ENCODE measurements at regions not wholly inside any gene's neighbourhood (a gene's known extent, or its start where the extent isn't known, plus 50 kb on each side); places are given as distances from the start of the nearest gene placed in this dataset.
"Not testable (repeated sequence)": the region's sequence is repeated elsewhere in the genome, so short reads cannot be mapped to it uniquely, and the experiment has no call there.

GRCh38 chr6:163876391-163876790 is 461.9 kb downstream of the QKI start:
- no peak for DNase-seq (ENCODE audit: low read depth in 3 of 3, low spot score in 2 of 3)

DNA sequence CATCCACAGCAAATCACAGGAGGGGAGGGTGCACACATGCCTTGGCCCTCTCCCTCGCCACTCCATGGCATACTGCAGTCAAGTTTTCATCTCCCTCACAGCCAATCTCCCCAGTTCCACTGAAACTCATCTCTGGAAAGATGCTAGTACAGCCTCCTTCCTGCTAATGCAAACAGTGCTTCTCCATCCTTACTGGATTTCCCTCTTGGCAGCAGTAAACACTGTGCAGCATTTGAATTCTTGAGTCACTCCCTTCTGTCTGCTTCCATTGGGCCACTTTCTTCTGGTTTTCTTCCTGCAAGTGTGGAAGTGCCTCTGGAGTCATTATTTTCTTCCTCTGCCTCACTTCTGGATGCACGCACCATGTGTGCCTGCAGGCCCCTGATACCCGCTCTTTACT is 460.3 kb downstream of the QKI start:
- DNase-seq (ENCODE audit: low read depth in 3 of 3, low spot score in 2 of 3): no peak

GRCh38 chr6:163872335-163872734 is 457.8 kb downstream of the QKI start:
- no peak for DNase-seq (ENCODE audit: low read depth in 3 of 3, low spot score in 2 of 3)

GRCh38 chr6:163871616-163872015 is 457.1 kb downstream of the QKI start:
- no peak for DNase-seq (ENCODE audit: low read depth in 3 of 3, low spot score in 2 of 3)

DNA sequence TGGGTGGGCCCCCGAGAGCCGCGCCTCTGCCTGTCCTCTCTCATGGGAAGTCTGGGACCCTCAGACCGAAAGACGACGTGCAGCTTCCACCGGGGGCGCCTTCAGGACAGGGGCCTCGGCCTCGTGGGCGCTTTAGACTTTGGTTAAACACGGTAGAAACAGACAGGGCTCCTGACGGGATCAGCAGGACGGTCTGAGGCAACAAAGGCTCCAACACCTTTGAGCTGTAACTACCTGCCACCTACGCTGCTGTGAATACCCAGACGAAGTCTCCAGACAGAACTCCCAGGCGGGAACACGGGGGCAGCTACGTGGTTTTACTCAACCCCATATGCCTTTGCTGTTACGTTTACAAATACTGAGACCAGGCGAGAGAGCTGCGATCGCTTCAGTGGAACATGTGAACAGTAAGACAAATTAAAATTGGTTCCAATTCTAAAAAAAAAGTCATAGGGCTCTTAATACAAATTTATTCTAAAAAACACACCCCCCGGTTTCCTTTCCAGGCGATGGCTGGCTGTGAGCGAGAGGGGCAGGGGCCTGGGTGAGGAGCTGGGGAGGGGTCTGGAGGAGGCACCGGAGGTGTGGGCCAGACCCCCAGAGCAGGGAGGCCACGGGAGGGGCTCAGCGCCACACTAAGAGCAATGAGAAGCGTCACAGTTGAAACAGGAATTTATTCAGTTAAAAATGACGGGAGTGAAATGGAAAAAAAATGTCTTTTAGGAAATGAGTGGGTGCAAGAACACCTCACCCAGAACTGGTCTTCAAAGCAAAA is 453.2 kb downstream of the QKI start:
- no peak for DNase-seq (ENCODE audit: low read depth in 3 of 3, low spot score in 2 of 3)

- no peak for DNase-seq (ENCODE audit: low read depth in 3 of 3, low spot score in 2 of 3)
These were observed 451.7 kb downstream of the QKI start for GRCh38 chr6:163866192-163866591.

GRCh38 chr6:163863565-163863964 is 449.0 kb downstream of the QKI start:
- no peak for DNase-seq (ENCODE audit: low read depth in 3 of 3, low spot score in 2 of 3)

DNA sequence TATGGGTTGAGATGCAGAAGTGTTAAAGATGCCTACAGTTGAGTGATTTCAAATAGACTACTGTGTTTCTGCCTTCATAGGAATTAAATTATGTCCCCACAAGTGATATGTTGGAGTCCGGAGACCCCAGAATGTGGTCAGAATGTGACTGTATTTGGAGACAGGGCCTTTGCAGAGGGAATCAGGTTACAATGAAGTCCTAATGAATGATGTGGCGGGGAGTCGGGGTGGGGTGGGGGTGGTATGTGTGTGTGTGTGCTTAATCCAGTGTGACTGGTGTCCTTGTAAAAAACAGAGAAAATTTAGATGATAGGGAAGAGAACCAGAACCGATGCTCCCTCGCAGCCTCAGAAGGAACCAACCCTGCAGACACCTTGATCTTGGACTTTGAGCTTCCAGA is 448.2 kb downstream of the QKI start:
- no peak for DNase-seq (ENCODE audit: low read depth in 3 of 3, low spot score in 2 of 3)

DNA sequence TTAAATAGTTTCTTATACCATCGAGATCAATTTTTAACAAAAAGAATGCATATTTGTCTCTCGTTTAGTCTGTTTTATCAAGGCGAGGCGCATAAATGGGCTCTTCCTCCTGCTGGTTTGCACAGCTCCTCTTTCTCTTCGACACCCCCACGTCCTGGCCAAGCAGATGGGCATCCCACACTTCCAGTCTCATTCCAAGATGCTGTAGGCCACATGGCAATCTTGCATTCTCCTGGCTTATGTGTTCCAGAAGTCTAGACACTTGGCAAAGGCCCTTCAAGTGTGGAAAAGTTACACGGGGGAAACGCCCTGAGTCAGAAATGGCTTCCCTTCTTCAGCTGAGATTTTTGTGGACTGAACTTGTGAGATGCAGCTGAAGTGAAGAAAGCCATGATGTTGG is 447.1 kb downstream of the QKI start:
- no peak for DNase-seq (ENCODE audit: low read depth in 3 of 3, low spot score in 2 of 3)

GRCh38 chr6:163860287-163861081 is 446.0 kb downstream of the QKI start:
- DNase-seq (ENCODE audit: low read depth in 3 of 3, low spot score in 2 of 3): no peak

GRCh38 chr6:163858870-163859269 is 444.4 kb downstream of the QKI start:
- DNase-seq (ENCODE audit: low read depth in 3 of 3, low spot score in 2 of 3): not testable (repeated sequence)

DNA sequence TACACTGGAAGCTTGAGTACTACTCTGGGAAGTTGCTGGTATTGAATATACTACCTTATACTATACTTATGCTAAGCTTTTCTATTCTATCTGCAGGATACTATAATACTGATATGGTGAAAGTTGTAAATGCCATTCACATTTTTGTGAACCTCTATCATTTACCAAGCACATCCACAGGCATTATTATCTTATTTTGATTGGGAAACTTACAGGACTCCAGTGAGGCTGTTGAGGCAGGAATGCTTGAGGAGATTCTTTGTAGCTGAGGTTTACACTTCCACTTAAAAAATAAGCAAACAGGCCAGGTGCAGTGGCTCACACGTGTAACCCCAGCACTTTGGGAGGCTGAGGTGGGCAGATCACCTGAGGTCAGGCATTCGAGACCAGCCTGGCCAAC is 442.9 kb downstream of the QKI start:
- DNase-seq (ENCODE audit: low read depth in 3 of 3, low spot score in 2 of 3): no peak

DNA sequence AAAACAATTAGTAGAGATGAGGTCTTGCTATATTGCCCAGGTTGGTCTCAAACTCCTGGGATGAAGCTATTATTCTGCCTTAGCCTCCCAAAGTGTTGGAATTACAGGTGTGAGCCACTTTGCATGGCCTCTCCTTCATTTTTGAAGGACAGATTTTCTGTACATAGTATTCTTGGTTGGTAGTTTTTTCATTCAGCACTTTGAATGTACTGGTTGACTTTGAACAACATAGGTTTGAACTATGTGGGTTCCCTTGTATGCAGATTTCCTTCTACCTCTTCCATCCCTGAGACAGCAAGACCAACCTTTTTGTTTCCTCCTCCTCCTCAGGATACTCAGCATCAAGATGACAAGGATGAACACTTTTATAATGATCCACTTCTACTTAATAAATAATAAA is 436.4 kb downstream of the QKI start:
- no peak for DNase-seq (ENCODE audit: low read depth in 3 of 3, low spot score in 2 of 3)

DNA sequence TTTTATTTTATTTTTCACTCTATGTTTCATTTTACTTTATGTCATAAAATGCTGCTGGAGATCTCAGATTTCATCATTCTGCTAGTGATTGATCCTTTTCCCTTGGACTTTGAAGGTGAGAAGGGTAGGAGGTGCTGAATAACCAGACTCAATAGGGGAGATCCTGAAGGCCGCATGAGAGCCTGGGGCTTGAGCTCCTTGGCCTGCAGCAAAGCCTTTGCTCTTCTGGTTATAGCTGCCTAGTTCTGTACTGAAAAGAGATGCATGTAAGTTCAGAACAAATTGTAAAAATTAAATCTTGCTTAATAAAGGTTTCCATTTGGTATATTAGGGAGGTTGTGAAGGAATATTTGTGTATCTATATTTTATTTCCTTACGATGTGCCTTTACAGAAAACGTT is 430.2 kb downstream of the QKI start:
- no peak for DNase-seq (ENCODE audit: low read depth in 3 of 3, low spot score in 2 of 3)

DNA sequence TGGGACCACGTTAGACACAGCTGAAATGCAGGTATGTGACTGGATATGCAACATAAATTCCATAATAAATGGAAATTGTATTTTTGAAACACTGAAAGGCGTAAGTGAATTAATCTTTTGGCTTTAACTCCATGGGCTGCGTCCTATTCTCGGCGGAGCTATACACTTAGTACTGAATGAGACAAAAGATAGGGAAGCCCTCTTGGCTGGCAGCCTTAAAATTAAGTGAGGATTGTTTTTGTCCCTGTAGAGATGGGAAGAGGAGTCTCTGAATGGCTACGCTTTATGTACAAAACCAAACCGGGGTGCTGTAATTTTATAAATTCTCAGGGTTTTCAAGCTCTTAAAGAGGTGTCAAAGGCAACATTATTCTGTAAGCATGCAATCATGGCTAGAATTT is 429.8 kb downstream of the QKI start:
- no peak for DNase-seq (ENCODE audit: low read depth in 3 of 3, low spot score in 2 of 3)

GRCh38 chr6:163843218-163843617 is 428.7 kb downstream of the QKI start:
- no peak for DNase-seq (ENCODE audit: low read depth in 3 of 3, low spot score in 2 of 3)

DNA sequence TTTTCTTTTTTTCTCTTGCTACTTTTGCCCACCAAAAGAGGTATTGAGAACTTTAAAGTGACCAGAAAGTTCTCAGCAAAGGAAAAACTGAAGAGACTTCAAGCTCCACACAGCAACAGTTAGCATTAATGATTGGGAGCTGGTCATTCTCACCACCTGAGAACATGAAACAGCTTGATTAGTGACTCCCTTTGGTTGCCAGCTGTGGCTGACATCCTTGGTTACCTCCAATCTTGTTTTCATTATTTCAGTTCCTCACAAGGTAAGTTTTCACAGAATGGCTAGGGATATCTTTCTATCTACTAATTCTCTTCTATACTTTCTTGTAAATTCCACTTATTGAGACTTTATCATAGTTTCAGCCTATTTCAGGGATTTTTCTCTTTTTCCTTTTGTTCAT is 427.9 kb downstream of the QKI start:
- DNase-seq (ENCODE audit: low read depth in 3 of 3, low spot score in 2 of 3): no peak

DNA sequence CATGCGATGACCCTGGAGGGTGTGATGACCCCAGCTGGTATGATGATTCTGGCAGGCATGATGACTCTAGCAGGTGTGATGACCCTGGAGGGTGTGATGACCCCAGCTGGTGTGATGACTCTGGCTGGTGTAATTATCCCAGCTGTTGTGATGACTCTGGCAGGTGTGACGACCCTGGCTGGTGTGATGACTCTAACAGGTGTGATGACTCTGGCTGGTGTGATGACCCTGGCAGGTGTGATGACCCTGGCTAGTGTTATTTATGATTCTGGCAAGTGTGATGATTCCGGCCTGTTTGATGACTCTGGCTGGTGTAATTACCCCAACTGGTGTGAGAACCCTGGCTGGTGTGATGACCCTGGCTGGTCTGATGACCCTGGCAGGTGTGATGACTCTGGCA is 427.2 kb downstream of the QKI start:
- no peak for DNase-seq (ENCODE audit: low read depth in 3 of 3, low spot score in 2 of 3)

- no peak for DNase-seq (ENCODE audit: low read depth in 3 of 3, low spot score in 2 of 3)
These were observed 426.8 kb downstream of the QKI start for GRCh38 chr6:163841326-163841725.

GRCh38 chr6:163840880-163841279 is 426.4 kb downstream of the QKI start:
- no peak for DNase-seq (ENCODE audit: low read depth in 3 of 3, low spot score in 2 of 3)

GRCh38 chr6:163839296-163839695 is 424.8 kb downstream of the QKI start:
- DNase-seq (ENCODE audit: low read depth in 3 of 3, low spot score in 2 of 3): no peak

Data from right renal cortex interstitium (tissue), 3 donors.